Middle frontal gyrus (tissue), 1 donor: ENCODE measurements at regions not wholly inside any gene's neighbourhood (a gene's known extent, or its start where the extent isn't known, plus 50 kb on each side); places are given as distances from the start of the nearest gene placed in this dataset.
"Not testable (repeated sequence)": the region's sequence is repeated elsewhere in the genome, so short reads cannot be mapped to it uniquely, and the experiment has no call there.

Experiments
- DNase-seq: peaks from one replicate; pipeline ENCODE4 v3.0.0-alpha.2; 2015; ENCODE audit warnings: low spot score; ENCODE audit errors: extremely low spot score

GRCh38 chr14:101616202-101616601 lies 54.9 kb downstream of the DIO3 start:
- no peak for DNase-seq

GRCh38 chr14:101619484-101619883 lies 58.2 kb downstream of the DIO3 start:
- no peak for DNase-seq

DNA sequence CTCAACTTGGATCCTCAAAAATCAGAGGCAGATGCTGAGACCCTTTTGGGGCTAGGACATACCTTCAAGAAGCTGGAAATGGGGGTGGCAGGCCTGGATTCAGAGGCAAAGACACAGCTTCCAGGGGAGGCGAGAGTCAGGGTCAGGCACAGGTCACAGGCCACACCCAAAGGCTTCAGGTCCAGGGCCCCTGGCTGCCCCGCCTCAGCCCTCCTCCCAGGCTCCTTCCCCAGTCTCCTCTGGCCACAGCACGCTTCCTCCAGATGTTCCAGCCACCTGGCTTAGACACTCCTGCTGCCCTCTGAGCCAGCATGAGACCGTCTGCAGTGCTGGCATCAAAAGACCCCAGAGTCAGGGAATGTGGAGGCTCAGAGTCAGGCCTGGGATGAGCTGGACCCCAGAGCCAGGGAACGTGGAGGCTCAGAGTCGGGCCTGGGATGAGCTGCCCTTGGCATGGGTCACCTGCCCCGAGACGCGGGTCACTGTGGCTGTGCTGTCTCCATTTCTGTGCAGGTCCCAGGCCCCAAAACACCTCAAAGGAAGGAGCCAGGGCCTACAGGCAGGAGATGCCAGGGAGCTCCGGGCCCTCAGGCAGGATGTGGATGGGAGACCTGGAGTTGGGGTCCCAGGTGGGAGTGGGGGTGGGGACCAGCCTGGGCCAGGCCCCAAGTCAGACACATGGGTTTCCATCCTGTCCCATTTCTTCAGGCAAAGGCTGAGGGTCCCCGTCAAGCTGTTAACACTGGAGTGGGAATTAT lies 58.9 kb downstream of the DIO3 start:
- DNase-seq, result no peak

GRCh38 chr14:101620821-101621785 lies 59.8 kb downstream of the DIO3 start:
- no peak for DNase-seq

DNA sequence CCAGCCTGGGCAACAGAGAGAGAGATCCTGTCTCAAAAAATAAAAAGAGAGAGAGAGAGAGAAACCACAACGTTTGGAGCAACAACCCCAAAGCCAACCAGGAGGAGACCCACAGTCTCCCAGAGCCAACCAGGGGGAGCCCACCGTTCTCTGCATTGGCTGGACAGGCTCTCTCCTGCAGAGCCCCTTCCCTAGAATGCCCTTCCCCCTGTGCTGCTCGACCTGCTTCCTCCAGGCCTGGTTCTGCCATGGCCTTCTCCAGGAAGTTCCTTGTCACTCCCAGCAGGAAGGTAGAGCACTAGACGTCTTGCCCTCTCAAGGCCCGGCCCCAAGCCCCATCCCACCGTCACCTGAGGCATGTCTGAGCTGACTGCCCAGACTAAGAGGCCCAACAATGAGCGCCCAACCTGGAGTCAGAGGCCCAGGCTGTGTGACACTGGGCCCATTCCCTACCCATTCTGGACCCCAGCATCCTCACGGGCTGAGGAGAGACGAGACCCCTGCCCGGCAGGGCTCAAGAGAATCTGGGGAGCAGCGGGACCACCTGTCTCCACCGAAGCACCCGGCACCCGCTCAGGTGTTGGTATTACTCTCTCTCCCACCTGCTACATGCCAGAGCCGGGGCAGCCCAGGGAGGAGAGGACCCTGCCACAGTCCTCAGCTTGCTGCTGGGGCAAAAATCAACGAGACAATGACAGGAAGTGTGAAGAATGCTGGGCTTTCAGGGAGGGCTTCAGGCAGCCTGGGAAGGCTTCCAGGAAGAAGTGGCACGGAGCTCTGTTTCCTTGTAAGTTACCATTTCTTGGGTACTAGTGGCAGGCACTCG lies 61.2 kb downstream of the DIO3 start:
- DNase-seq, result no peak

GRCh38 chr14:101623077-101623372 lies 61.7 kb downstream of the DIO3 start:
- DNase-seq, result no peak

DNA sequence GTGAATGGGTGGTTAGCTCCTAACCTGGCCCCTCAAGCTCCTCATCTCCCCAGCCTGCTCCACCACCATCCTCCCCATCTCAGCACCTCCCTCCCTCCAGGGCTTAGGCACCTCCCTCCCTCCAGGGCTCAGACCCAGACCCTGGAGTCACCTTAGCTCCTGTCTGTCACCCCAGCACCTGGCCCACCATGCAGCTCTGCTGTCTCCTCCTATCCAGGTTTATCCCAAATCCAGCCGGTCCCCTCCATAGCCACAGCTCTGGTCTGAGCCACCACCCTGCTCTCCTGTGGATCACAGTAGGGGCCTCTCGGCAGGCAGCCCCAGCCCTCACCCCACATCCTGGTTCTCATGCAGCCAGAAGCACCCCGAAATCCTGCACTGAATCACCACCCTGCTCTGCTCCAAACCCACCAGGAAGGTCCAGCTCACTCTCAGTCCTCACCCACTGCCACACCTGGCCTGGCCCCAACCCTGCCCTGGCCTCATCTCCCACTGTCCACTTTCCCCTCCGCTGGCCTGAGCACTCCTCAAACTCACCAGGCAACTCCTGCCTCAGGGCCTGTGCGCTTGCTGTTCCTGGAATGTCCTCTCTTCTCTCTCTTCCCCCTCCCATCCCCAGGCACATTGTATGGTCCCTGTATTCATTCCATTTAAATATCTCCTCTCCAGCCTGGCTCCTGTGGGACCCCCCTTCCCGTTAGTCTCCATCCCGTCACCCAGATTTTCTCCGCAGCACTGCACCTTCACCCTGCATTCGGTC lies 62.6 kb downstream of the DIO3 start:
- DNase-seq, result no peak

DNA sequence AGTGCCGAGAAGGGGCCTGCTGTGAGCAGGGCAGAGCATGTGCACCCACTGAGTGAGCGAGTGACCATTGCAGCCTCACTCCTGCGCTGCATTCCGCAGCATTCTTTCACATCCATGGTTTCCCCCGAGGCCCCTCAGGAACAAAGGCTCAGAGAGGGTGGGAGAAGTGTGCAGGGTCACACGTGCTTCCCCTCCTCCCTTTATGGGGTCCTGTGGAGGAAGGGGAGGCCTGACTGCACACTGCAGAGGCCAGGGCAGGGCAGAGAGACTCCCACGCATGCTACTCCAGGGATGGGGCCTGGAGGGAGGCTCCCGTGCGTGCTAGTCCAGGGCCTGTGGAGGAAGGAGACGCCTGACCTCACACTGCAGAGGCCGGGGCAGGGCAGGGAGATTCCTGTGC lies 63.2 kb downstream of the DIO3 start:
- no peak for DNase-seq

GRCh38 chr14:101625336-101626097 lies 64.2 kb downstream of the DIO3 start:
- no peak for DNase-seq

DNA sequence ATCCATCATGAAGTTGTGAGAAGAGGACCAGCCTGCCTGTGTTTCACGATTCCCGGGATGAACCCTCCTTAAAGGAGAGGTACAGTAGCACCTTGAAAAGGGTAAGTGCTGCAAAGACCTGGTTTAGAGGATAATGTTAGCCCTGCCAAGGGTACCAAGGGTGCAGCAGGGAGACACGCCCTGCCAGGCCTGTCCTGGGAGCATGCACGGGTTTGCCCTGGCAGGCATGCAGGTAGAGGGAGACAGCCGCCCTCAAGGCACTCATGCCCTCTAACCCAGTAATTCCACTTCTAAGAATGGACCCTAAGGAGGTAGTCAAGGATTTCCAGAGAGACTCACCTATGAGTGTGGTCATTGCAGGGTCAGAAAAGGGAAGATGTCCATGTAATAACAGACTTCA lies 65.0 kb downstream of the DIO3 start:
- DNase-seq, result no peak

DNA sequence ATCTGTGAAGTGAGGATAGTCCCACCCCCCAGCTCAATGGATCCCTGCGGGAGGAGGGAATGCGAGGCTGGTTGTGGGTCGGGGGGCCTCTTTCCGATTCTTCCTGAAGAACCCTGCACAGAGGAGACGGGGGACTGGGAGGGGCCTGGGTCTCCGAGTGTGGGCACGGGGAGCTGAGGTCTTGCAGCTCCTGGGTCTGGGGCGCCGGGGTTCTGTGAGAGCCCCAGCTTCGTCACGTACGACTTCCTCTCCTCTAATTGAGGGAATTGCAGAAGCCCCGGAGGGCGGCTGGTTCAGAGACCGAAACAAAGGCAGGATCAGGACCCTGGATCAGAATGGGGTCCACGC lies 66.6 kb downstream of the DIO3 start:
- no peak for DNase-seq

GRCh38 chr14:101628471-101628966 lies 67.2 kb downstream of the DIO3 start:
- peak; percentile 45 for DNase-seq

GRCh38 chr14:101628975-101629374 lies 67.7 kb downstream of the DIO3 start:
- no peak for DNase-seq

GRCh38 chr14:101630056-101630965 lies 69.0 kb downstream of the DIO3 start:
- no peak for DNase-seq

GRCh38 chr14:101631199-101631598 lies 69.9 kb downstream of the DIO3 start:
- no peak for DNase-seq

DNA sequence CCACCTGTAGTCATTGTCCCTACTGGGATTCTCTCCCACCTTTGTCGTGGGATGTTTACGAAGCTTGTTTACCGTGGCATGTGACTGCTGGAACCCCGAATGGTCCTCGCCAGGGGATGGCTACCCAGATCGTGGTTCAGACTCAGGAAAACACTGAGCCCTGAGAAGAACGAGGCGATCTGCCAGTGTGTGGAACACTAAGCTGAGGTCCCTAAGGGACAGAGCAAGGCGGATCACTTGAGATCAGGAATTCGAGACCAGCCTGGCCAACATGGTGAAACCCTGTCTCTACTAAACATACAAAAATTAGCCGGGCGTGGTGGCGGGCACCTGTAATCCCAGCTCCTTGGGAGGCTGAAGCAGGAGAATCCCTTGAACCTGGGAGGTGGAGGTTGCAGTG lies 70.7 kb downstream of the DIO3 start:
- not testable (repeated sequence) for DNase-seq

DNA sequence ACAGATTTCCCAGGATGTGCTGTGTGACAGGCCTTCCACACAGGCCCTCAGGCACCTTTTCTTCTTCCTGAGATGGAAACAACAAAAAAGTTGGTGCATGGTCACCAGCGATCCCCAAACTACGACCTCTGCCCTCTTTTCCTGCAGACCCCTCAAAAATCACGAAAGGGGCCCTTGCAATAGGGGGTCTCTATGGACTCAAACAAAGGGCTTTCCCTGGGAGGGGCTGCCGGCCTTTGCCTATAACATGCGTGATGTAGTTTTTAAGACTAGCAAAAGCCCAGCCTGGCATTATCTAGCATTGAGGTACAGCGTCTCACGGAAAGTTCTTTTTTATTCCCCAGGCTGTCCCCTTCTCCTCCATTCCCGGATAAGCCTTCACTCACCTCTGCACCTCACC lies 71.2 kb downstream of the DIO3 start:
- DNase-seq, result no peak

DNA sequence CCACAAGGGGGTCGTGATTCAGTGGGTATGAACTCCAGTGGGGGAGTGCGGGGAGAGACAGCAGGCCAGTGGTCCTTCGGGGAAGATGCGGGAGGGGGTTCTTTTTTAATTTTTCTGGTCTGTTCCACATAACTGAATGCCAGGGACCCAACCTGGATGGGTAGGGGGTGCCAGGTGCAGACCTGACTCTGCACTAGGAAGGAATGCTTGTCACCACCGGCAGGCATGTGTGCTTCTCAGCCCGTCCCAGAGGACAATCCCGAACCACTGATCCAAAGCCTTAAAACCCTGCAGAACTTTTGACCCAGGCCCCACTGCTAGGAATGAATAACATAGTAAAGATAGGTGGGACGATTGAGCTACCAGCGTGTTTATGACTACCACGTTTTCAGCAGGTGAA lies 72.0 kb downstream of the DIO3 start:
- DNase-seq, result no peak

GRCh38 chr14:101634202-101634849 lies 73.0 kb downstream of the DIO3 start:
- DNase-seq, result no peak
